ENCODE measurements at regions not wholly inside any gene's neighbourhood (a gene's known extent, or its start where the extent isn't known, plus 50 kb on each side); places are given as distances from the start of the nearest gene placed in this dataset.

DNA sequence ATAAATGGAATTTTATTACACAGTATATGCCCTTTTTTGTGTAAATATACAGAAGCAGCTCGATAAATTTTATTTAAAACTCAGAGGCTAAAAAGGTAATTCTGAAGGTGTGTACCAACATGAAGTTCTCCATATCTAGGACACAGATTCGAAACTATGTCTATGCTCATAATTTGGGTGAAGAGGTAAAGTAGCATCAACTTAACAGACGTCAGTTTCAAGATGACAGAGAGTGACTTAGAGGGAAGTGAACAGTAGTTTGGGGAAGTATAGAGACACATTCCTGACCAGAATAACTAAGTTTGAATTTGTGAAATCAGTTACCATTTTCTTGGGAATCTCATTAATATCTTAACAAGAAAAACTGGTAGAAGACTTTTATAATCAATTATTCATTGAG is 2493.3 kb downstream of the ARAP2 start:
- TF ChIP-seq, protein P1, sequence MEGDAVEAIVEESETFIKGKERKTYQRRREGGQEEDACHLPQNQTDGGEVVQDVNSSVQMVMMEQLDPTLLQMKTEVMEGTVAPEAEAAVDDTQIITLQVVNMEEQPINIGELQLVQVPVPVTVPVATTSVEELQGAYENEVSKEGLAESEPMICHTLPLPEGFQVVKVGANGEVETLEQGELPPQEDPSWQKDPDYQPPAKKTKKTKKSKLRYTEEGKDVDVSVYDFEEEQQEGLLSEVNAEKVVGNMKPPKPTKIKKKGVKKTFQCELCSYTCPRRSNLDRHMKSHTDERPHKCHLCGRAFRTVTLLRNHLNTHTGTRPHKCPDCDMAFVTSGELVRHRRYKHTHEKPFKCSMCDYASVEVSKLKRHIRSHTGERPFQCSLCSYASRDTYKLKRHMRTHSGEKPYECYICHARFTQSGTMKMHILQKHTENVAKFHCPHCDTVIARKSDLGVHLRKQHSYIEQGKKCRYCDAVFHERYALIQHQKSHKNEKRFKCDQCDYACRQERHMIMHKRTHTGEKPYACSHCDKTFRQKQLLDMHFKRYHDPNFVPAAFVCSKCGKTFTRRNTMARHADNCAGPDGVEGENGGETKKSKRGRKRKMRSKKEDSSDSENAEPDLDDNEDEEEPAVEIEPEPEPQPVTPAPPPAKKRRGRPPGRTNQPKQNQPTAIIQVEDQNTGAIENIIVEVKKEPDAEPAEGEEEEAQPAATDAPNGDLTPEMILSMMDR (IDR thresholded peaks at IDR 0.05): no peak
- TF ChIP-seq POLR2A (IDR thresholded peaks at IDR 0.05): no peak
